ENCODE measurements at regions not wholly inside any gene's neighbourhood (a gene's known extent, or its start where the extent isn't known, plus 50 kb on each side); places are given as distances from the start of the nearest gene placed in this dataset.

DNA sequence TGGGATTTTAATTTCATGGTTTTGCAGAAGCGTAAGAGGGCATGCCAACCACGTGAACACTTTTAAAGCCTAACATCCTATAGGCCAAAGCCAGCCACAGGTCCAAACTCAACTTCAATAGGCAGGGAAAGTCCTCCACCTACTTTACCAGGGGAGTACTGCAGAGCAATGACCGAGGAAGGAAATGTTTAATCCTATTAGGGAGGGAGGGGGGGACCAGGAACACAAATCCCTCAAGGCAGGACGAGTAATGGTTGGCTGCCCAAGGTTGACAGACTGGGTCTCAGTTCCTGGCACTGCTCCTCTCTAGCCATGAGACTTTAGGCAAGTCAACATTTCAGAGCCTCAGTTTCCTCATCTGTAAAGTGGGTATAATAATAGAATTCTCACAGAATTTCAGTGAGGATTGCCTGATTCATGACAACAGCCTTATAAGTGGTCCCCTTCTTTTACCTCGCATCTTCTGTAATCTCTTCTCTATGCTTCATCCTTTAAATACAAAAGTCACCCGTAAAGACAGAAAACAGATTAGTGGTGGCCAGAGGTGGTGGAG, 315.8 kb downstream of the HAPSTR1 start:
- TF ChIP-seq POLR2AphosphoS5 (IDR thresholded peaks at IDR 0.05; ENCODE audit: low read depth): no peak
- TF ChIP-seq, protein P1, sequence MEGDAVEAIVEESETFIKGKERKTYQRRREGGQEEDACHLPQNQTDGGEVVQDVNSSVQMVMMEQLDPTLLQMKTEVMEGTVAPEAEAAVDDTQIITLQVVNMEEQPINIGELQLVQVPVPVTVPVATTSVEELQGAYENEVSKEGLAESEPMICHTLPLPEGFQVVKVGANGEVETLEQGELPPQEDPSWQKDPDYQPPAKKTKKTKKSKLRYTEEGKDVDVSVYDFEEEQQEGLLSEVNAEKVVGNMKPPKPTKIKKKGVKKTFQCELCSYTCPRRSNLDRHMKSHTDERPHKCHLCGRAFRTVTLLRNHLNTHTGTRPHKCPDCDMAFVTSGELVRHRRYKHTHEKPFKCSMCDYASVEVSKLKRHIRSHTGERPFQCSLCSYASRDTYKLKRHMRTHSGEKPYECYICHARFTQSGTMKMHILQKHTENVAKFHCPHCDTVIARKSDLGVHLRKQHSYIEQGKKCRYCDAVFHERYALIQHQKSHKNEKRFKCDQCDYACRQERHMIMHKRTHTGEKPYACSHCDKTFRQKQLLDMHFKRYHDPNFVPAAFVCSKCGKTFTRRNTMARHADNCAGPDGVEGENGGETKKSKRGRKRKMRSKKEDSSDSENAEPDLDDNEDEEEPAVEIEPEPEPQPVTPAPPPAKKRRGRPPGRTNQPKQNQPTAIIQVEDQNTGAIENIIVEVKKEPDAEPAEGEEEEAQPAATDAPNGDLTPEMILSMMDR (IDR thresholded peaks at IDR 0.05; ENCODE audit: insufficient read depth, low read length): no peak
- TF ChIP-seq, protein P2, sequence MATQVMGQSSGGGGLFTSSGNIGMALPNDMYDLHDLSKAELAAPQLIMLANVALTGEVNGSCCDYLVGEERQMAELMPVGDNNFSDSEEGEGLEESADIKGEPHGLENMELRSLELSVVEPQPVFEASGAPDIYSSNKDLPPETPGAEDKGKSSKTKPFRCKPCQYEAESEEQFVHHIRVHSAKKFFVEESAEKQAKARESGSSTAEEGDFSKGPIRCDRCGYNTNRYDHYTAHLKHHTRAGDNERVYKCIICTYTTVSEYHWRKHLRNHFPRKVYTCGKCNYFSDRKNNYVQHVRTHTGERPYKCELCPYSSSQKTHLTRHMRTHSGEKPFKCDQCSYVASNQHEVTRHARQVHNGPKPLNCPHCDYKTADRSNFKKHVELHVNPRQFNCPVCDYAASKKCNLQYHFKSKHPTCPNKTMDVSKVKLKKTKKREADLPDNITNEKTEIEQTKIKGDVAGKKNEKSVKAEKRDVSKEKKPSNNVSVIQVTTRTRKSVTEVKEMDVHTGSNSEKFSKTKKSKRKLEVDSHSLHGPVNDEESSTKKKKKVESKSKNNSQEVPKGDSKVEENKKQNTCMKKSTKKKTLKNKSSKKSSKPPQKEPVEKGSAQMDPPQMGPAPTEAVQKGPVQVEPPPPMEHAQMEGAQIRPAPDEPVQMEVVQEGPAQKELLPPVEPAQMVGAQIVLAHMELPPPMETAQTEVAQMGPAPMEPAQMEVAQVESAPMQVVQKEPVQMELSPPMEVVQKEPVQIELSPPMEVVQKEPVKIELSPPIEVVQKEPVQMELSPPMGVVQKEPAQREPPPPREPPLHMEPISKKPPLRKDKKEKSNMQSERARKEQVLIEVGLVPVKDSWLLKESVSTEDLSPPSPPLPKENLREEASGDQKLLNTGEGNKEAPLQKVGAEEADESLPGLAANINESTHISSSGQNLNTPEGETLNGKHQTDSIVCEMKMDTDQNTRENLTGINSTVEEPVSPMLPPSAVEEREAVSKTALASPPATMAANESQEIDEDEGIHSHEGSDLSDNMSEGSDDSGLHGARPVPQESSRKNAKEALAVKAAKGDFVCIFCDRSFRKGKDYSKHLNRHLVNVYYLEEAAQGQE (IDR thresholded peaks at IDR 0.05; ENCODE audit: insufficient replicate concordance, low read depth): no peak
- TF ChIP-seq GABPA (IDR thresholded peaks at IDR 0.05; ENCODE audit: low read depth): no peak
- no peak for TF ChIP-seq SPI1 (IDR thresholded peaks at IDR 0.05; ENCODE audit: borderline replicate concordance, low read depth)
